ENCODE measurements at regions not wholly inside any gene's neighbourhood (a gene's known extent, or its start where the extent isn't known, plus 50 kb on each side); places are given as distances from the start of the nearest gene placed in this dataset.
"Not testable (repeated sequence)": the region's sequence is repeated elsewhere in the genome, so short reads cannot be mapped to it uniquely, and the experiment has no call there.

- H3K27me3 ChIP-seq (ENCODE audit: control insufficient read depth, insufficient read depth, low read length); POLR2A ChIA-PET; CTCF ChIA-PET; DNase-seq (ENCODE audit: low read depth, low spot score); H3K27ac ChIP-seq (ENCODE audit: low read depth, low read length); H3K4me3 ChIP-seq (ENCODE audit: low read depth, low read length); H3K9me3 ChIP-seq (ENCODE audit: control insufficient read depth, insufficient read depth, low read length): not testable (repeated sequence)
Measured at GRCh38 chr17:6373599-6373998, 61.3 kb downstream of the AIPL1 start.

DNA sequence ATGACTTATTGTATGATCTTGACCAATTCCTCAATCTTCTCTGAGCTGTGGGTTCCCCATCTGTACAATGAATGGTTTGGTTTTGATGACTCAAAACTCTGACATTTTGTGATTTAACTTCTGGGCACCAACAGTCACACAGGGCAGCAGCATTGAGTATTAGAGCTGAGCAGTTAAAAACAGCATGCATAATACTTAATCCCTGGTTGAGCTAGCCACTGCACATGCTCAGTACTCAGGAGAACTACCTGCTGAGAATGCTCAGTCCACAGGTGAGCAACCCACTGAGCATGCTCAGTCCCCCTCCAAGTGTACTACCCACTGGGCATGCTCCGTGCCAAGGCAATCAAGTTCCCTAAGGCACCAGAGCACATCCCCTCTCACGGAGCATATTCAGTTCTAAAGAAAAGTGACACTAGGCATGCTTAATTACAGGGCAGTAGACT lies 68.7 kb downstream of the AIPL1 start:
- Histone ChIP-seq H3K27me3 (ENCODE audit: control insufficient read depth, insufficient read depth, low read length) (peaks cover 5% of the 10 kb centered on the region), H3K4me3 (ENCODE audit: low read depth, low read length) (no peak overlapping the region), H3K9me3 (ENCODE audit: control insufficient read depth, insufficient read depth, low read length) (no peaks in the 10 kb centered on the region), H3K27ac (ENCODE audit: low read depth, low read length) (peak overlapping the region; percentile 77)
- TF ChIP-seq, protein P1, sequence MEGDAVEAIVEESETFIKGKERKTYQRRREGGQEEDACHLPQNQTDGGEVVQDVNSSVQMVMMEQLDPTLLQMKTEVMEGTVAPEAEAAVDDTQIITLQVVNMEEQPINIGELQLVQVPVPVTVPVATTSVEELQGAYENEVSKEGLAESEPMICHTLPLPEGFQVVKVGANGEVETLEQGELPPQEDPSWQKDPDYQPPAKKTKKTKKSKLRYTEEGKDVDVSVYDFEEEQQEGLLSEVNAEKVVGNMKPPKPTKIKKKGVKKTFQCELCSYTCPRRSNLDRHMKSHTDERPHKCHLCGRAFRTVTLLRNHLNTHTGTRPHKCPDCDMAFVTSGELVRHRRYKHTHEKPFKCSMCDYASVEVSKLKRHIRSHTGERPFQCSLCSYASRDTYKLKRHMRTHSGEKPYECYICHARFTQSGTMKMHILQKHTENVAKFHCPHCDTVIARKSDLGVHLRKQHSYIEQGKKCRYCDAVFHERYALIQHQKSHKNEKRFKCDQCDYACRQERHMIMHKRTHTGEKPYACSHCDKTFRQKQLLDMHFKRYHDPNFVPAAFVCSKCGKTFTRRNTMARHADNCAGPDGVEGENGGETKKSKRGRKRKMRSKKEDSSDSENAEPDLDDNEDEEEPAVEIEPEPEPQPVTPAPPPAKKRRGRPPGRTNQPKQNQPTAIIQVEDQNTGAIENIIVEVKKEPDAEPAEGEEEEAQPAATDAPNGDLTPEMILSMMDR (IDR thresholded peaks at IDR 0.05; ENCODE audit: low read depth, low read length), result no peak
- DNase-seq (ENCODE audit: low read depth, low spot score), result no peak
- ChIA-PET CTCF (interaction anchor here (0.5 kb wide), 1 partner anchor 1169 kb away, joined by 6 read pairs; no protein-coding TSS in a partner anchor), POLR2A (interaction anchor here (1.2 kb wide), 1 partner anchor 78 kb away, joined by 3 read pairs; the partner anchor contains the start of gene PIMREG)

DNA sequence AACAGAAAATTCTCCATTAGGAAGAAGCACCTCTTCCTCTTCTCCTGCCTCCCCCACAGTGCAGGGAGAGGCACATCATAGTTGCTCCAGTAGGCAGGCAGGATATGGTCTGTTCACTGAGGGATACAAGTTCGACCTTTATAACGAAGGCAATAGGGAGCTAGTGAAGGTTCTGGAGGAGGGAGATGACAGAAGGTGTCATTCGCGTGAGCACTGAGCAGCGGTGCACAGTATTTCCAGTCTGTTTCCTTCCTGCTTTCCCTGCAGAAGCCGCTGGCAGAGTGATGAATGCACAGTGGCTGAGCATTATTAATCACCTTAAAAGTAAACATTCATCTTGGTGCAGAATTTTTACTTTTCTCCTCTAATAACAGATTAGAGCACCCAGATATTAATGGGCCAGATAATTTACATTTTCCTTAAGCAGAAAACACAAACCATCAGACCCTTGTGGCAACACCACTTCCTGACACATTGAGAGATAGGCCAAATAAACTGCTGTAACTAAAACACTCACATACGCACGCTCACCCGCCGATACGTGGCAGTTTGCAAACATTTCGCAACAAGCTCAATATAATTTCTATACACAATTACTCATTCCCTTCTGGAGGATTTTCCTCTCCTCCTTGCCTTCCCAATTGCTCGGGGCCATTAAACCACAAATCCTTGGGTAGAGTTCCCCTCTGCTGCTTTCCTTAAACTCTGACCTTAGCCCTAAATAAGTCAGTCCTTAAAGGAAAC lies 69.5 kb downstream of the AIPL1 start:
- Histone ChIP-seq H3K27ac (ENCODE audit: low read depth, low read length) (peak overlapping the region; percentile 77), H3K27me3 (ENCODE audit: control insufficient read depth, insufficient read depth, low read length) (peaks cover 5% of the 10 kb centered on the region), H3K4me3 (ENCODE audit: low read depth, low read length) (no peak overlapping the region), H3K9me3 (ENCODE audit: control insufficient read depth, insufficient read depth, low read length) (no peaks in the 10 kb centered on the region)
- TF ChIP-seq, protein P1 (IDR thresholded peaks at IDR 0.05; ENCODE audit: low read depth, low read length), result no peak
- POLR2A ChIA-PET, result interaction anchor here (1.2 kb wide), 1 partner anchor 79 kb away, joined by 3 read pairs; the partner anchor contains the start of gene PIMREG
- DNase-seq (ENCODE audit: low read depth, low spot score), result peak; percentile 57
- CTCF ChIA-PET, result no interaction called here

GRCh38 chr17:6361733-6362132 lies 73.2 kb downstream of the AIPL1 start:
- H3K27me3 ChIP-seq (ENCODE audit: control insufficient read depth, insufficient read depth, low read length), result peaks cover 7% of the 10 kb centered on the region
- TF ChIP-seq, protein P1 (IDR thresholded peaks at IDR 0.05; ENCODE audit: low read depth, low read length), result no peak
- POLR2A ChIA-PET, result no interaction called here
- CTCF ChIA-PET, result no interaction called here
- H3K9me3 ChIP-seq (ENCODE audit: control insufficient read depth, insufficient read depth, low read length), result no peaks in the 10 kb centered on the region
- DNase-seq (ENCODE audit: low read depth, low spot score), result no peak
- no peak overlapping the region for H3K27ac ChIP-seq (ENCODE audit: low read depth, low read length)
- no peak overlapping the region for H3K4me3 ChIP-seq (ENCODE audit: low read depth, low read length)

GRCh38 chr17:6358131-6358530 lies 76.8 kb downstream of the AIPL1 start:
- Histone ChIP-seq H3K9me3 (ENCODE audit: control insufficient read depth, insufficient read depth, low read length) (no peaks in the 10 kb centered on the region), H3K27ac (ENCODE audit: low read depth, low read length) (no peak overlapping the region), H3K4me3 (ENCODE audit: low read depth, low read length) (no peak overlapping the region), H3K27me3 (ENCODE audit: control insufficient read depth, insufficient read depth, low read length) (peaks cover 4% of the 10 kb centered on the region)
- DNase-seq (ENCODE audit: low read depth, low spot score), result no peak
- TF ChIP-seq, protein P1 (IDR thresholded peaks at IDR 0.05; ENCODE audit: low read depth, low read length), result no peak
- CTCF ChIA-PET, result no interaction called here
- POLR2A ChIA-PET, result no interaction called here
